GM12892 (cell line): ENCODE measurements at regions not wholly inside any gene's neighbourhood (a gene's known extent, or its start where the extent isn't known, plus 50 kb on each side); places are given as distances from the start of the nearest gene placed in this dataset.

Experiments used
- DNase-seq: peaks from one replicate; pipeline ENCODE4 v3.0.0; 2011; ENCODE audit not compliant: insufficient read length
- FAIRE-seq: peaks from 2 replicates; lab custom pipeline; 2011; peaks lifted over from hg19 to GRCh38; lab: Jason Lieb, UNC
- POLR2A ChIP-seq: IDR thresholded peaks from 2 replicates; pipeline ENCODE4 v1.6.1; 2011; ENCODE audit warnings: low read depth, low read length, control low read depth
- POLR2AphosphoS5 ChIP-seq: IDR thresholded peaks from 2 replicates; pipeline ENCODE4 v1.6.1; 2011; ENCODE audit warnings: low read depth, low read length, control low read depth
- TAF1 ChIP-seq: IDR thresholded peaks from 2 replicates; pipeline ENCODE4 v1.6.1; 2011; ENCODE audit warnings: low read depth, mild to moderate bottlenecking, control low read depth, low read length, borderline replicate concordance

- no peak for TF ChIP-seq POLR2A
- TF ChIP-seq POLR2AphosphoS5: no peak
- TF ChIP-seq TAF1: no peak
- no peak for FAIRE-seq
- DNase-seq: no peak
Observed at GRCh38 chr4:125519371-125520146, 204.8 kb downstream of the FAT4 start.

- FAIRE-seq (no peak), DNase-seq (no peak)
- TF ChIP-seq TAF1 (no peak), POLR2A (no peak), POLR2AphosphoS5 (no peak)
Observed at GRCh38 chr4:125520258-125520990, 205.7 kb downstream of the FAT4 start.

- no peak for FAIRE-seq
- TF ChIP-seq POLR2AphosphoS5: no peak
- no peak for TF ChIP-seq POLR2A
- no peak for TF ChIP-seq TAF1
- no peak for DNase-seq
Observed at GRCh38 chr4:125522588-125522987, 207.8 kb downstream of the FAT4 start.

GRCh38 chr4:125522992-125523391, 208.2 kb downstream of the FAT4 start:
- no peak for DNase-seq
- TF ChIP-seq POLR2AphosphoS5: no peak
- no peak for TF ChIP-seq TAF1
- no peak for TF ChIP-seq POLR2A
- no peak for FAIRE-seq

- FAIRE-seq (no peak), DNase-seq (no peak)
- TF ChIP-seq POLR2A (no peak), TAF1 (no peak), POLR2AphosphoS5 (no peak)
Observed at GRCh38 chr4:125526420-125526819, 211.7 kb downstream of the FAT4 start.

- no peak for DNase-seq
- no peak for TF ChIP-seq TAF1
- TF ChIP-seq POLR2AphosphoS5: no peak
- no peak for TF ChIP-seq POLR2A
- FAIRE-seq: no peak
Observed at GRCh38 chr4:125527681-125528080, 212.9 kb downstream of the FAT4 start.

GRCh38 chr4:125529071-125529470, 214.3 kb downstream of the FAT4 start:
- no peak for DNase-seq
- no peak for FAIRE-seq
- TF ChIP-seq POLR2A (no peak), TAF1 (no peak), POLR2AphosphoS5 (no peak)

- no peak for DNase-seq
- no peak for TF ChIP-seq TAF1
- TF ChIP-seq POLR2AphosphoS5: no peak
- no peak for TF ChIP-seq POLR2A
- no peak for FAIRE-seq
Observed at GRCh38 chr4:125538670-125539069, 223.9 kb downstream of the FAT4 start.

- TF ChIP-seq POLR2A (no peak), TAF1 (no peak), POLR2AphosphoS5 (no peak)
- FAIRE-seq: no peak
- DNase-seq: no peak
Observed at GRCh38 chr4:125539691-125540090, 224.9 kb downstream of the FAT4 start.

- TF ChIP-seq TAF1 (no peak), POLR2A (no peak), POLR2AphosphoS5 (no peak)
- FAIRE-seq: no peak
- no peak for DNase-seq
Observed at GRCh38 chr4:125541836-125542385, 227.2 kb downstream of the FAT4 start.

GRCh38 chr4:125546272-125546671, 231.5 kb downstream of the FAT4 start:
- TF ChIP-seq TAF1: no peak
- TF ChIP-seq POLR2A: no peak
- TF ChIP-seq POLR2AphosphoS5: no peak
- FAIRE-seq: no peak
- DNase-seq: no peak
